H1 (cell line): ENCODE measurements at regions not wholly inside any gene's neighbourhood (a gene's known extent, or its start where the extent isn't known, plus 50 kb on each side); places are given as distances from the start of the nearest gene placed in this dataset.

Experiments
- EGR1 ChIP-seq: IDR thresholded peaks from 2 replicates; pipeline ENCODE4 v1.6.1; 2011; ENCODE audit warnings: low read depth, low read length, borderline replicate concordance
- NANOG ChIP-seq: IDR thresholded peaks from 2 replicates; pipeline ENCODE4 v1.6.1; 2011; ENCODE audit warnings: low read length, low read depth, mild to moderate bottlenecking, inconsistent platforms; ENCODE audit not compliant: insufficient read depth, poor library complexity, severe bottlenecking
- SAP30 ChIP-seq: fragments of 300-600 bp; sonication (generic); IDR thresholded peaks from 2 replicates; pipeline ENCODE4 v1.7.1; 2012; ENCODE audit warnings: low read length, moderate library complexity, mild to moderate bottlenecking, inconsistent platforms; ENCODE audit not compliant: insufficient read depth, insufficient replicate concordance
- SUZ12 ChIP-seq: fragments of 200-600 bp; sonication (generic); IDR thresholded peaks from 2 replicates; pipeline ENCODE4 v1.6.1; 2012; ENCODE audit warnings: mild to moderate bottlenecking, inconsistent platforms, low read length, moderate library complexity, mixed read lengths
- ZNF274 ChIP-seq: IDR thresholded peaks from 2 replicates; pipeline ENCODE4 v1.7.0; 2012; ENCODE audit warnings: low read length, borderline replicate concordance; ENCODE audit errors: extremely low read depth
- TF ChIP-seq, protein P1 (sequence below): IDR thresholded peaks from 2 replicates; pipeline ENCODE4 v1.6.1; 2011; ENCODE audit warnings: low read length, improper control_type of control experiment

- no peak for TF ChIP-seq SAP30
- TF ChIP-seq ZNF274: no peak
- TF ChIP-seq, protein P1, sequence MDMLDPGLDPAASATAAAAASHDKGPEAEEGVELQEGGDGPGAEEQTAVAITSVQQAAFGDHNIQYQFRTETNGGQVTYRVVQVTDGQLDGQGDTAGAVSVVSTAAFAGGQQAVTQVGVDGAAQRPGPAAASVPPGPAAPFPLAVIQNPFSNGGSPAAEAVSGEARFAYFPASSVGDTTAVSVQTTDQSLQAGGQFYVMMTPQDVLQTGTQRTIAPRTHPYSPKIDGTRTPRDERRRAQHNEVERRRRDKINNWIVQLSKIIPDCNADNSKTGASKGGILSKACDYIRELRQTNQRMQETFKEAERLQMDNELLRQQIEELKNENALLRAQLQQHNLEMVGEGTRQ: no peak
- no peak for TF ChIP-seq SUZ12
- no peak for TF ChIP-seq EGR1
- no peak for TF ChIP-seq NANOG
- TF ChIP-seq, all 59 proteins: peak for 0
Measured at GRCh38 chr1:198932351-198932991, 293.6 kb downstream of the PTPRC start (continued).
